ENCODE measurements at regions not wholly inside any gene's neighbourhood (a gene's known extent, or its start where the extent isn't known, plus 50 kb on each side); places are given as distances from the start of the nearest gene placed in this dataset.

GRCh38 chr20:17797161-17797560 is 97.4 kb downstream of the BANF2 start:
- no peak for TF ChIP-seq ARNTL (CRISPR knock-in tag; IDR thresholded peaks at IDR 0.05; ENCODE audit: borderline replicate concordance, low read depth)
- no peak for TF ChIP-seq ZFP30 (CRISPR knock-in tag; IDR thresholded peaks at IDR 0.05)
- TF ChIP-seq BACH2 (CRISPR knock-in tag; IDR thresholded peaks at IDR 0.05; ENCODE audit: borderline replicate concordance) = no peak
- TF ChIP-seq, protein P1, sequence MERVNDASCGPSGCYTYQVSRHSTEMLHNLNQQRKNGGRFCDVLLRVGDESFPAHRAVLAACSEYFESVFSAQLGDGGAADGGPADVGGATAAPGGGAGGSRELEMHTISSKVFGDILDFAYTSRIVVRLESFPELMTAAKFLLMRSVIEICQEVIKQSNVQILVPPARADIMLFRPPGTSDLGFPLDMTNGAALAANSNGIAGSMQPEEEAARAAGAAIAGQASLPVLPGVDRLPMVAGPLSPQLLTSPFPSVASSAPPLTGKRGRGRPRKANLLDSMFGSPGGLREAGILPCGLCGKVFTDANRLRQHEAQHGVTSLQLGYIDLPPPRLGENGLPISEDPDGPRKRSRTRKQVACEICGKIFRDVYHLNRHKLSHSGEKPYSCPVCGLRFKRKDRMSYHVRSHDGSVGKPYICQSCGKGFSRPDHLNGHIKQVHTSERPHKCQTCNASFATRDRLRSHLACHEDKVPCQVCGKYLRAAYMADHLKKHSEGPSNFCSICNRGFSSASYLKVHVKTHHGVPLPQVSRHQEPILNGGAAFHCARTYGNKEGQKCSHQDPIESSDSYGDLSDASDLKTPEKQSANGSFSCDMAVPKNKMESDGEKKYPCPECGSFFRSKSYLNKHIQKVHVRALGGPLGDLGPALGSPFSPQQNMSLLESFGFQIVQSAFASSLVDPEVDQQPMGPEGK (CRISPR knock-in tag; IDR thresholded peaks at IDR 0.05; ENCODE audit: borderline replicate concordance) = no peak
- TF ChIP-seq RARB (CRISPR knock-in tag; IDR thresholded peaks at IDR 0.05) = no peak
- TF ChIP-seq ZNF8 (CRISPR knock-in tag; IDR thresholded peaks at IDR 0.05) = no peak
- no peak for TF ChIP-seq TSHZ2 (CRISPR knock-in tag; IDR thresholded peaks at IDR 0.05)
- TF ChIP-seq ZNF565 (CRISPR knock-in tag; conservative IDR thresholded peaks at IDR 0.05; ENCODE audit: low read depth) = no peak
- no peak for TF ChIP-seq TCF4 (CRISPR knock-in tag; IDR thresholded peaks at IDR 0.05; ENCODE audit: borderline replicate concordance)
- no peak for TF ChIP-seq TOX (CRISPR knock-in tag; IDR thresholded peaks at IDR 0.05; ENCODE audit: borderline replicate concordance)
- no peak for TF ChIP-seq PPARA (CRISPR knock-in tag; IDR thresholded peaks at IDR 0.05; ENCODE audit: borderline replicate concordance)
- TF ChIP-seq CSDC2 (CRISPR knock-in tag; IDR thresholded peaks at IDR 0.05) = no peak

Measured in SK-N-SH treated with all-trans-retinoic acid at 6 μM for 48 hours (cell line).